ENCODE measurements at regions not wholly inside any gene's neighbourhood (a gene's known extent, or its start where the extent isn't known, plus 50 kb on each side); places are given as distances from the start of the nearest gene placed in this dataset.
A peak's percentile ranks its signal among the peaks of the same experiment; 100 is the strongest.

- H2AK9ac ChIP-seq (replicated peaks; ENCODE audit: low read depth, low read length, poor library complexity) = no peak overlapping the region
- peaks cover 3% of the 10 kb centered on the region; the same call in 1 of the 2 replicates for H3K9me1 ChIP-seq (ENCODE audit: insufficient read depth, low read length)
- intact Hi-C loops (cut with micrococcal nuclease) (no loop called here), in situ Hi-C loops (cut with MboI; ENCODE audit: low sequenced_read_pairs) (no loop called here), dilution Hi-C loops (cut with HindIII; ENCODE audit: low sequenced_read_pairs, unreplicated experiment) (no loop called here)
- H4K5ac ChIP-seq (ENCODE audit: low read depth, low read length) = no peak overlapping the region
- H3K14ac ChIP-seq (replicated peaks; ENCODE audit: low read depth, low read length) = no peak overlapping the region
- no peak overlapping the region for H2BK120ac ChIP-seq (ENCODE audit: low read depth, low read length)
- no peak overlapping the region for H3K9ac ChIP-seq (ENCODE audit: low read depth, low read length)
- H3K4me1 ChIP-seq (ENCODE audit: control insufficient read depth, insufficient read depth, low read length) = peaks cover 13% of the 10 kb centered on the region
- no peak overlapping the region for H2BK15ac ChIP-seq (ENCODE audit: low read depth, low read length)
- no peak overlapping the region for H3K56ac ChIP-seq (ENCODE audit: extremely low read depth, insufficient read depth, low read length)
- H2AK5ac ChIP-seq (ENCODE audit: low read depth, low read length) = no peak overlapping the region
- H3K4me2 ChIP-seq (ENCODE audit: low read depth, low read length) = no peak overlapping the region
- ChIA-PET POLR2A (ENCODE audit: unreplicated experiment) (no interaction called here), CTCF (interaction anchor here (0.6 kb wide), 1 partner anchor 231 kb away, joined by 5 read pairs; no protein-coding TSS in a partner anchor)
- no peaks in the 10 kb centered on the region for H4K20me1 ChIP-seq (ENCODE audit: insufficient read depth, low read length)
- H3K4ac ChIP-seq (ENCODE audit: low read depth, low read length) = no peak overlapping the region
- H3K36me3 ChIP-seq (ENCODE audit: control insufficient read depth, insufficient read depth, low read length) = no peaks in the 10 kb centered on the region
- H4K91ac ChIP-seq (ENCODE audit: insufficient read depth, low read depth, low read length) = no peak overlapping the region
- no peak overlapping the region for H3K27ac ChIP-seq (ENCODE audit: insufficient read depth, low read length)
- H3K18ac ChIP-seq (ENCODE audit: low read depth, low read length) = no peak overlapping the region
- DNase-seq = peak; percentile 23
- TF ChIP-seq BHLHE40 (IDR thresholded peaks at IDR 0.05; ENCODE audit: low read depth, low read length) (no peak), USF2 (IDR thresholded peaks at IDR 0.05; ENCODE audit: low read depth, low read length) (no peak), RFX5 (IDR thresholded peaks at IDR 0.05; ENCODE audit: low read depth, low read length) (no peak), MAFK (IDR thresholded peaks at IDR 0.05; ENCODE audit: low read depth, low read length) (no peak), RAD21 (IDR thresholded peaks at IDR 0.05; ENCODE audit: low read length) (no peak), CTCF (conservative IDR thresholded peaks at IDR 0.05; ENCODE audit: low read depth, low read length) (no peak), RCOR1 (IDR thresholded peaks at IDR 0.05; ENCODE audit: insufficient replicate concordance, low read length) (no peak), ELK1 (IDR thresholded peaks at IDR 0.05; ENCODE audit: borderline replicate concordance, low read depth, low read length) (no peak), MXI1 (IDR thresholded peaks at IDR 0.05; ENCODE audit: borderline replicate concordance, low read depth, low read length) (no peak), FOS (IDR thresholded peaks at IDR 0.05; ENCODE audit: low read depth, low read length) (no peak), POLR2A (IDR thresholded peaks at IDR 0.05; ENCODE audit: low read depth, low read length) (no peak), MAZ (IDR thresholded peaks at IDR 0.05; ENCODE audit: borderline replicate concordance, low read depth, low read length) (no peak), NFE2L2 (IDR thresholded peaks at IDR 0.05; ENCODE audit: low read depth, low read length) (no peak), SMC3 (IDR thresholded peaks at IDR 0.05; ENCODE audit: low read depth, low read length) (no peak), CHD1 (IDR thresholded peaks at IDR 0.05; ENCODE audit: low read depth, low read length) (no peak), CEBPB (IDR thresholded peaks at IDR 0.05; ENCODE audit: low read depth, low read length) (no peak)
- H3K79me1 ChIP-seq (ENCODE audit: low read depth in 1 of 2, low read length in 2 of 2) = no peaks in the 10 kb centered on the region; a peak in 1 of 4 replicates
- no peak for ATAC-seq (ENCODE audit: low read depth)
- no peak overlapping the region for H4K8ac ChIP-seq (ENCODE audit: low read depth in 2 of 2, low read length in 2 of 2)
- no peak overlapping the region for H2BK20ac ChIP-seq (ENCODE audit: low read depth, low read length)
- WGBS, 2 experiments (ENCODE audit: extremely low coverage in 2 of 2, insufficient read length in 1 of 2) = no CpG with 5 or more reads among the region's 1 CpG
- H2BK5ac ChIP-seq (ENCODE audit: low read depth, low read length, poor library complexity, severe bottlenecking) = no peak overlapping the region
- H3K23ac ChIP-seq (ENCODE audit: low read depth, low read length) = no peak overlapping the region
- no peak overlapping the region for H3K4me3 ChIP-seq (ENCODE audit: insufficient read depth, low read depth, low read length)
- H3K27me3 ChIP-seq (ENCODE audit: control insufficient read depth, insufficient read depth, low read length) = no peaks in the 10 kb centered on the region
- H2AFZ ChIP-seq (replicated peaks; ENCODE audit: low read length, poor library complexity) = no peak overlapping the region
- H3K9me3 ChIP-seq (ENCODE audit: control insufficient read depth, insufficient read depth, low read length) = no peaks in the 10 kb centered on the region
- no TSS peak for BruUV-seq (replicated peaks)
These were observed 289.8 kb upstream of the SEMA6D start for GRCh38 chr15:47427463-47427862.

Measured in IMR-90 (cell line).